ENCODE measurements at regions not wholly inside any gene's neighbourhood (a gene's known extent, or its start where the extent isn't known, plus 50 kb on each side); places are given as distances from the start of the nearest gene placed in this dataset.
A peak's percentile ranks its signal among the peaks of the same experiment; 100 is the strongest.
"Not testable (repeated sequence)": the region's sequence is repeated elsewhere in the genome, so short reads cannot be mapped to it uniquely, and the experiment has no call there.

- not testable (repeated sequence) for H2AFZ ChIP-seq (ENCODE audit: low read length)
Measured at GRCh38 chr17:20633268-20634059, 53.9 kb downstream of the CDRT15L2 start.

GRCh38 chr17:20640147-20640546 is 60.6 kb downstream of the CDRT15L2 start:
- not testable (repeated sequence) for H3K4me2 ChIP-seq (ENCODE audit: low read depth, low read length); H3K36me3 ChIP-seq (replicated peaks; ENCODE audit: insufficient read depth, low read length); H4K20me1 ChIP-seq (ENCODE audit: insufficient read depth, low read length); H3K9me3 ChIP-seq (replicated peaks; ENCODE audit: insufficient read depth, low read length); H3K27me3 ChIP-seq (replicated peaks; ENCODE audit: insufficient read depth, low read length); H3K27ac ChIP-seq (ENCODE audit: low read length); DNase-seq; H3K4me1 ChIP-seq (ENCODE audit: low read length); H3F3A ChIP-seq (ENCODE audit: insufficient read depth, low read length); H3K4me3 ChIP-seq (ENCODE audit: low read length); H3K79me2 ChIP-seq (ENCODE audit: low read length); H2AFZ ChIP-seq (ENCODE audit: low read length); H3K9me2 ChIP-seq (replicated peaks; ENCODE audit: insufficient read depth, low read length); H3K9ac ChIP-seq (ENCODE audit: low read length)

More at GRCh38 chr17:20633268-20634059, 53.9 kb downstream of the CDRT15L2 start:
- H4K20me1 ChIP-seq (ENCODE audit: insufficient read depth, low read length); H3K27ac ChIP-seq (ENCODE audit: low read length); H3K27me3 ChIP-seq (replicated peaks; ENCODE audit: insufficient read depth, low read length); H3K4me1 ChIP-seq (ENCODE audit: low read length); H3K4me3 ChIP-seq (ENCODE audit: low read length); H3K4me2 ChIP-seq (ENCODE audit: low read depth, low read length); DNase-seq; H3F3A ChIP-seq (ENCODE audit: insufficient read depth, low read length); H3K9me3 ChIP-seq (replicated peaks; ENCODE audit: insufficient read depth, low read length); H3K9me2 ChIP-seq (replicated peaks; ENCODE audit: insufficient read depth, low read length); H3K36me3 ChIP-seq (replicated peaks; ENCODE audit: insufficient read depth, low read length); H3K9ac ChIP-seq (ENCODE audit: low read length); H3K79me2 ChIP-seq (ENCODE audit: low read length): not testable (repeated sequence)

- H3K36me3 ChIP-seq (replicated peaks; ENCODE audit: insufficient read depth, low read length); H3K4me3 ChIP-seq (ENCODE audit: low read length); H3K4me2 ChIP-seq (ENCODE audit: low read depth, low read length); H3K9me2 ChIP-seq (replicated peaks; ENCODE audit: insufficient read depth, low read length); H3K4me1 ChIP-seq (ENCODE audit: low read length); H3K27ac ChIP-seq (ENCODE audit: low read length); H3K9ac ChIP-seq (ENCODE audit: low read length); H3F3A ChIP-seq (ENCODE audit: insufficient read depth, low read length); H3K9me3 ChIP-seq (replicated peaks; ENCODE audit: insufficient read depth, low read length); H3K27me3 ChIP-seq (replicated peaks; ENCODE audit: insufficient read depth, low read length); DNase-seq; H3K79me2 ChIP-seq (ENCODE audit: low read length); H4K20me1 ChIP-seq (ENCODE audit: insufficient read depth, low read length); H2AFZ ChIP-seq (ENCODE audit: low read length): not testable (repeated sequence)
- TF ChIP-seq CTCF (IDR thresholded peaks at IDR 0.05; ENCODE audit: low read length) = peak; percentile 28; the same call in 1 of the 2 replicates
Measured at GRCh38 chr17:20646661-20647272, 67.2 kb downstream of the CDRT15L2 start.

- H3K27me3 ChIP-seq (replicated peaks; ENCODE audit: insufficient read depth, low read length); H2AFZ ChIP-seq (ENCODE audit: low read length); H3K4me2 ChIP-seq (ENCODE audit: low read depth, low read length); H3K27ac ChIP-seq (ENCODE audit: low read length); H3K9me2 ChIP-seq (replicated peaks; ENCODE audit: insufficient read depth, low read length); H3K9me3 ChIP-seq (replicated peaks; ENCODE audit: insufficient read depth, low read length); H3K79me2 ChIP-seq (ENCODE audit: low read length); H3K4me1 ChIP-seq (ENCODE audit: low read length); H4K20me1 ChIP-seq (ENCODE audit: insufficient read depth, low read length); H3F3A ChIP-seq (ENCODE audit: insufficient read depth, low read length); H3K9ac ChIP-seq (ENCODE audit: low read length); H3K4me3 ChIP-seq (ENCODE audit: low read length); DNase-seq; H3K36me3 ChIP-seq (replicated peaks; ENCODE audit: insufficient read depth, low read length): not testable (repeated sequence)
Measured at GRCh38 chr17:20649097-20649767, 69.7 kb downstream of the CDRT15L2 start.

- not testable (repeated sequence) for H3K9me2 ChIP-seq (replicated peaks; ENCODE audit: insufficient read depth, low read length); H4K20me1 ChIP-seq (ENCODE audit: insufficient read depth, low read length); H2AFZ ChIP-seq (ENCODE audit: low read length); H3K9ac ChIP-seq (ENCODE audit: low read length); H3K4me1 ChIP-seq (ENCODE audit: low read length); H3K9me3 ChIP-seq (replicated peaks; ENCODE audit: insufficient read depth, low read length); H3F3A ChIP-seq (ENCODE audit: insufficient read depth, low read length); H3K27me3 ChIP-seq (replicated peaks; ENCODE audit: insufficient read depth, low read length); H3K79me2 ChIP-seq (ENCODE audit: low read length); H3K4me2 ChIP-seq (ENCODE audit: low read depth, low read length); H3K36me3 ChIP-seq (replicated peaks; ENCODE audit: insufficient read depth, low read length); DNase-seq; H3K4me3 ChIP-seq (ENCODE audit: low read length); H3K27ac ChIP-seq (ENCODE audit: low read length)
Measured at GRCh38 chr17:20651022-20651421, 71.5 kb downstream of the CDRT15L2 start.

GRCh38 chr17:20651736-20652135 is 72.2 kb downstream of the CDRT15L2 start:
- H3K4me3 ChIP-seq (ENCODE audit: low read length); H3F3A ChIP-seq (ENCODE audit: insufficient read depth, low read length); H4K20me1 ChIP-seq (ENCODE audit: insufficient read depth, low read length); H3K9me3 ChIP-seq (replicated peaks; ENCODE audit: insufficient read depth, low read length); H3K9ac ChIP-seq (ENCODE audit: low read length); H3K4me1 ChIP-seq (ENCODE audit: low read length); DNase-seq; H3K4me2 ChIP-seq (ENCODE audit: low read depth, low read length); H3K27me3 ChIP-seq (replicated peaks; ENCODE audit: insufficient read depth, low read length); H3K27ac ChIP-seq (ENCODE audit: low read length); H2AFZ ChIP-seq (ENCODE audit: low read length); H3K79me2 ChIP-seq (ENCODE audit: low read length); H3K36me3 ChIP-seq (replicated peaks; ENCODE audit: insufficient read depth, low read length); H3K9me2 ChIP-seq (replicated peaks; ENCODE audit: insufficient read depth, low read length): not testable (repeated sequence)

GRCh38 chr17:20653391-20653790 is 73.9 kb downstream of the CDRT15L2 start:
- H3K4me3 ChIP-seq (ENCODE audit: low read length); H3K9ac ChIP-seq (ENCODE audit: low read length); H3K4me1 ChIP-seq (ENCODE audit: low read length); H3K4me2 ChIP-seq (ENCODE audit: low read depth, low read length); H3K79me2 ChIP-seq (ENCODE audit: low read length); H3K27ac ChIP-seq (ENCODE audit: low read length); H3K36me3 ChIP-seq (replicated peaks; ENCODE audit: insufficient read depth, low read length); H3F3A ChIP-seq (ENCODE audit: insufficient read depth, low read length); H4K20me1 ChIP-seq (ENCODE audit: insufficient read depth, low read length); H3K9me3 ChIP-seq (replicated peaks; ENCODE audit: insufficient read depth, low read length); DNase-seq; H3K27me3 ChIP-seq (replicated peaks; ENCODE audit: insufficient read depth, low read length); H2AFZ ChIP-seq (ENCODE audit: low read length); H3K9me2 ChIP-seq (replicated peaks; ENCODE audit: insufficient read depth, low read length): not testable (repeated sequence)

All from MM.1S (cell line).